MCF 10A (cell line): ENCODE measurements at regions not wholly inside any gene's neighbourhood (a gene's known extent, or its start where the extent isn't known, plus 50 kb on each side); places are given as distances from the start of the nearest gene placed in this dataset.
A peak's percentile ranks its signal among the peaks of the same experiment; 100 is the strongest.

Experiments used
- BruUV-seq: library from RNA; stranded (reverse); fragments of 400-500 nt; replicated peaks from 2 replicates; lab custom pipeline; 2021; lab: Mats Ljungman, UMichigan
- CTCF ChIA-PET: fragments of 300-600 bp; sonication (Branson Sonifier 250); formaldehyde crosslinking; extraction: SDS; loops from one replicate; lab custom pipeline; 2021; ENCODE audit warnings: antibody characterized with exemption, inconsistent platforms; lab: Yijun Ruan, JAX
- POLR2A ChIA-PET: fragments of 300-600, 350-650 bp; sonication (Branson Sonifier 250); formaldehyde crosslinking; extraction: SDS; loops from one replicate; lab custom pipeline; 2020; ENCODE audit warnings: antibody characterized with exemption, inconsistent platforms; lab: Yijun Ruan, JAX
- DNase-seq: peaks from one replicate; pipeline ENCODE4 v3.0.0-alpha.2; 2018; ENCODE audit not compliant: unreplicated experiment
- H3K27ac Mint-ChIP-seq: one replicate; pipeline ENCODE4 v1.8.0; 2022; ENCODE audit warnings: mild to moderate bottlenecking, low read depth, mixed read lengths; ENCODE audit not compliant: unreplicated experiment
- H3K27me3 Mint-ChIP-seq: one replicate; pipeline ENCODE4 v1.8.0; 2022; ENCODE audit warnings: mixed read lengths; ENCODE audit not compliant: insufficient read depth, unreplicated experiment
- H3K36me3 Mint-ChIP-seq: one replicate; pipeline ENCODE4 v1.8.0; 2022; ENCODE audit warnings: mild to moderate bottlenecking, moderate library complexity, mixed read lengths; ENCODE audit not compliant: insufficient read depth, unreplicated experiment
- H3K4me1 Mint-ChIP-seq: one replicate; pipeline ENCODE4 v1.8.0; 2022; ENCODE audit warnings: mixed read lengths; ENCODE audit not compliant: insufficient read depth, unreplicated experiment
- H3K4me3 Mint-ChIP-seq: one replicate; pipeline ENCODE4 v1.8.0; 2022; ENCODE audit warnings: mild to moderate bottlenecking, moderate library complexity, mixed read lengths; ENCODE audit not compliant: unreplicated experiment
- H3K9me3 Mint-ChIP-seq: one replicate; pipeline ENCODE4 v1.8.0; 2022; ENCODE audit warnings: mixed read lengths; ENCODE audit not compliant: unreplicated experiment
- intact Hi-C: fragments of 100-400 bp; cut with micrococcal nuclease; formaldehyde crosslinking; loops from 2 replicates; pipeline ENCODE4 v1.14.1; 2022
- TF ChIP-seq, protein P1 (sequence below): fragments of 200-600 bp; IDR thresholded peaks from one replicate; pipeline ENCODE4 v1.8.0; 2022; ENCODE audit warnings: antibody characterized with exemption, mild to moderate bottlenecking; ENCODE audit not compliant: unreplicated experiment

DNA sequence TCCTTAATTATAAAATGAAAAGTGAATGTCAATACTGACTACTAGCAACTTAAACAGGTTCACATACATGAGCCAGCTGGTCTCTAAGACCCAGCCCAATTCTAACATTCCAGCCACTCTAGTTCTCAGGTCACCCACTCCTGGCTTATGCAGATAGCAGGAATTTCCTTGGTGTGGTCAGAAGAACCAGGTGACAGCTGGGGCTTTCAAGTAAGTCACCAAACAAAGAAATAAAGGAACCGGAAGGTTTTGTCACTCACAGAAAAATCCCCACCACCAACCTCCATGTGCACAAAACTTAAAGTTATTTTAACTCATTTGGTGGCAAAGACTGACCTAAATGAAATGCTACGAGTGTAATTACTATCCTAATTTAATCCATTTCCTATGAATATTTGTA is 129.6 kb upstream of the CDKN3 start:
- CTCF ChIA-PET = interaction anchor here (0.6 kb wide), 1 partner anchor 91 kb away, joined by 5 read pairs; no protein-coding TSS in a partner anchor
- TF ChIP-seq, protein P1, sequence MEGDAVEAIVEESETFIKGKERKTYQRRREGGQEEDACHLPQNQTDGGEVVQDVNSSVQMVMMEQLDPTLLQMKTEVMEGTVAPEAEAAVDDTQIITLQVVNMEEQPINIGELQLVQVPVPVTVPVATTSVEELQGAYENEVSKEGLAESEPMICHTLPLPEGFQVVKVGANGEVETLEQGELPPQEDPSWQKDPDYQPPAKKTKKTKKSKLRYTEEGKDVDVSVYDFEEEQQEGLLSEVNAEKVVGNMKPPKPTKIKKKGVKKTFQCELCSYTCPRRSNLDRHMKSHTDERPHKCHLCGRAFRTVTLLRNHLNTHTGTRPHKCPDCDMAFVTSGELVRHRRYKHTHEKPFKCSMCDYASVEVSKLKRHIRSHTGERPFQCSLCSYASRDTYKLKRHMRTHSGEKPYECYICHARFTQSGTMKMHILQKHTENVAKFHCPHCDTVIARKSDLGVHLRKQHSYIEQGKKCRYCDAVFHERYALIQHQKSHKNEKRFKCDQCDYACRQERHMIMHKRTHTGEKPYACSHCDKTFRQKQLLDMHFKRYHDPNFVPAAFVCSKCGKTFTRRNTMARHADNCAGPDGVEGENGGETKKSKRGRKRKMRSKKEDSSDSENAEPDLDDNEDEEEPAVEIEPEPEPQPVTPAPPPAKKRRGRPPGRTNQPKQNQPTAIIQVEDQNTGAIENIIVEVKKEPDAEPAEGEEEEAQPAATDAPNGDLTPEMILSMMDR = no peak
- H3K4me3 Mint-ChIP-seq = no peak overlapping the region
- H3K4me1 Mint-ChIP-seq = no peaks in the 10 kb centered on the region
- H3K36me3 Mint-ChIP-seq = no peaks in the 10 kb centered on the region
- no peaks in the 10 kb centered on the region for H3K27me3 Mint-ChIP-seq
- no TSS peak for BruUV-seq
- H3K9me3 Mint-ChIP-seq = peaks cover 10% of the 10 kb centered on the region
- DNase-seq = no peak
- H3K27ac Mint-ChIP-seq = no peak overlapping the region
- intact Hi-C loops = no loop called here
- POLR2A ChIA-PET = no interaction called here

DNA sequence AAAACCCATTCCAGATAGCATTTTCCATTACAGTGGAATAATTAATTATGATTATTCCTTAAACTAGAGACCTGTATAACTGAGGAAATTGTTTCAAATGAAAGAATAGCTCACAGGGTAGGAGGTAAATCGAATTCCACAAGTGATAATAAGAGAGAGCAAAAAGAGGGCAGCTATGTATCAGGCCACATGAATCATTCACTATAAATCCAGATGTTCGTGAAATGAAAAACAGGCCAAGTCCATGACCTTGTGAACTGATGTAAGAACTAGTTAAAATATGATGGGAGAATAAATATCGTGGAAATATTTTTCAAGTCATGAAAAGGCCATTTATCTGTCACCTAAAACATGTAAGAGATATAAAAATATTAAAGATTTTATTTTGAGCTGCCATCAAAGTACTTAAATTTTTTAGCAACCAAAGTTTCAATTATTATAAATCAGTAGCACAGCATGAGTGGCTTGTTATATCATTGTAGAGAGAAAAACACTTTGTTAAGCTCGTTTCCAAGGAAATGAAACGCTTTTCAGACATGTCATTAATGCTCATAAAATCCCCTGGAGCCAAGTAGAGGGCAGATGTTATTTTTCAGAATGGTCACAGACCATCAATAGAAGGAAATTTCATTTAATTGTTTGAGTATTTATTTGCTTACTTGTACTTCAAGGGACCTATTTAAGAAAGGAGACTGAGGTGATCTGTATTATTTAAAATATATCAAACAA is 120.6 kb upstream of the CDKN3 start:
- ChIA-PET POLR2A (no interaction called here), CTCF (interaction anchor here (1.1 kb wide), 1 partner anchor 8 kb away, joined by 3 read pairs; no protein-coding TSS in a partner anchor)
- Mint-ChIP-seq H3K36me3 (no peaks in the 10 kb centered on the region), H3K4me1 (peaks cover 8% of the 10 kb centered on the region), H3K4me3 (no peak overlapping the region), H3K27me3 (no peaks in the 10 kb centered on the region), H3K27ac (no peak overlapping the region), H3K9me3 (no peaks in the 10 kb centered on the region)
- TF ChIP-seq, protein P1 = no peak
- BruUV-seq = no TSS peak
- intact Hi-C loops = no loop called here
- DNase-seq = no peak

DNA sequence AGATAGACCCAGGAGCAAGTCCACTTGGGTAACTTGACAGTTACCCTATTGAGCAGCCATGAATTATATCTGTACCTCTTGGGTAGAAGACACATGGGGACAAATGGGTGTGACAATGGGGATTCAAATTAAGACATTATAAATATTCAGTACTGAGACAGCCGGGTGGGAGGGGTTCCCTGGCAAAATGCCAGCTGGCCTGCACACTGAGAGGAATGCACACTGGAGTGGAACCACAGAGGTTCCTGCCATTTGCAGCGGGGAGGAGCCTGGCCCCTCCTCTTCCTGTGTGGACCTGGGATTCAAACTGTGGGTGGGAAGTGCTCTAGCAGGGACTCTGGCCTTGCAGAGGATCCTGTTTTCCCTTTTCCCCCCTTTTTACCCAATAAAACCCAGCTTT is 118.7 kb upstream of the CDKN3 start:
- Mint-ChIP-seq H3K9me3 (no peaks in the 10 kb centered on the region), H3K4me3 (no peak overlapping the region), H3K36me3 (no peaks in the 10 kb centered on the region), H3K27me3 (no peaks in the 10 kb centered on the region), H3K4me1 (peaks cover 8% of the 10 kb centered on the region), H3K27ac (no peak overlapping the region)
- BruUV-seq = no TSS peak
- ChIA-PET CTCF (interaction anchor here (0.6 kb wide), 2 partner anchors 226 to 969 kb away, joined by 3 read pairs; no protein-coding TSS in a partner anchor), POLR2A (no interaction called here)
- TF ChIP-seq, protein P1 = no peak
- intact Hi-C loops = no loop called here
- DNase-seq = no peak

DNA sequence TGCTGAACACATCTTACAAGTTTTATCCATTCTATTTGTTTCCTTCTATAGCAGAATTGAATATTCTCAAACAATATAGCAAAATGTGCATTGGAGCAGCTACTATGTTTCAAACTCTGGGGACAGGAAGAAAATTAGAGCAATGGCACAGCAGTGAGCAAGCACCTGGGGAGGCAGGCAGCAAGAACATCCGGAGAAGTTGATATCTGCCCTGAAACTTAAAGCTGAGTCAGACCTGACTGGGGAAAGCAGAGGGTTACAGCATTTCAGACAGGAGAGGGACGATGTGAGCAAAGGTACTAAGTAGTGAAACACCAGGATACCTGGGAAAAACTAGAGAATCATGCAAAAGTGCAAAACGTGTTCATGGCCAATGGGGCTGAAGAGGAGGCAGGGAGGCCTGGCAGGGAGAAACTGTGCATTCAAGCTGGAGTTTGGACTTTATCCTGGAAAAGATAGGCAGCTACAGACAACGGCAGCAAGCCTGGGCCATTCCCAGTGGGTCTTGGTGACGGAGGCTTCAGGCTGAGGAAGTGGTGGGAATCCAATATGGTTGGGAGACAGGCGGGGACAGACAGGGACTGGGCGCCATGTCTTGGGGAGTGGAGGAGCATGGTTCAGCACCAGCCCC is 118.0 kb upstream of the CDKN3 start:
- CTCF ChIA-PET = interaction anchor here (0.6 kb wide), 2 partner anchors 225 to 970 kb away, joined by 3 read pairs; no protein-coding TSS in a partner anchor
- Mint-ChIP-seq H3K27me3 (no peaks in the 10 kb centered on the region), H3K27ac (no peak overlapping the region), H3K9me3 (no peaks in the 10 kb centered on the region), H3K36me3 (no peaks in the 10 kb centered on the region), H3K4me3 (no peak overlapping the region), H3K4me1 (peaks cover 8% of the 10 kb centered on the region)
- POLR2A ChIA-PET = no interaction called here
- peak; percentile 9 for DNase-seq
- TF ChIP-seq, protein P1 = no peak
- no TSS peak for BruUV-seq
- intact Hi-C loops = no loop called here
